Mesothelial cell of epicardium (in vitro differentiated cells): ENCODE measurements at regions not wholly inside any gene's neighbourhood (a gene's known extent, or its start where the extent isn't known, plus 50 kb on each side); places are given as distances from the start of the nearest gene placed in this dataset.

Experiments used
- DNase-seq, 2 experiments: peaks; one replicate each; pipeline ENCODE4 v3.0.0; 2021; ENCODE audit warnings: low spot score in 2 of 2; ENCODE audit not compliant: unreplicated experiment in 2 of 2
- H3K27ac Mint-ChIP-seq: 2 replicates; pipeline ENCODE4 v1.8.0; 2021; ENCODE audit warnings: mixed read lengths
- H3K27me3 Mint-ChIP-seq: 2 replicates; pipeline ENCODE4 v1.8.0; 2021; ENCODE audit warnings: low read depth, mixed read lengths
- H3K36me3 Mint-ChIP-seq: 2 replicates; pipeline ENCODE4 v1.8.0; 2021; ENCODE audit warnings: mixed read lengths
- H3K4me1 Mint-ChIP-seq: 2 replicates; pipeline ENCODE4 v1.8.0; 2021; ENCODE audit warnings: mixed read lengths
- H3K4me3 Mint-ChIP-seq: 2 replicates; pipeline ENCODE4 v1.8.0; 2021; ENCODE audit warnings: mild to moderate bottlenecking, moderate library complexity, mixed read lengths
- H3K9me3 Mint-ChIP-seq: 2 replicates; pipeline ENCODE4 v1.8.0; 2021; ENCODE audit warnings: mixed read lengths
- CTCF ChIP-seq: fragments of 200-600 bp; sonication (generic); IDR thresholded peaks from one replicate; pipeline ENCODE4 v1.5.0; 2021; ENCODE audit warnings: antibody characterized with exemption; ENCODE audit not compliant: unreplicated experiment

GRCh38 chr4:91894006-91894405 is 409.8 kb upstream of the GRID2 start:
- no peaks in the 10 kb centered on the region for H3K27me3 Mint-ChIP-seq
- TF ChIP-seq CTCF: no peak
- H3K36me3 Mint-ChIP-seq: no peaks in the 10 kb centered on the region
- H3K27ac Mint-ChIP-seq: no peak overlapping the region
- no peak for DNase-seq
- H3K4me1 Mint-ChIP-seq: peaks cover 3% of the 10 kb centered on the region
- H3K9me3 Mint-ChIP-seq: peaks cover 5% of the 10 kb centered on the region
- H3K4me3 Mint-ChIP-seq: no peak overlapping the region

- H3K9me3 Mint-ChIP-seq: no peaks in the 10 kb centered on the region
- no peak overlapping the region for H3K4me3 Mint-ChIP-seq
- TF ChIP-seq CTCF: no peak
- H3K4me1 Mint-ChIP-seq: no peaks in the 10 kb centered on the region
- H3K36me3 Mint-ChIP-seq: no peaks in the 10 kb centered on the region
- no peaks in the 10 kb centered on the region for H3K27me3 Mint-ChIP-seq
- H3K27ac Mint-ChIP-seq: no peak overlapping the region
- no peak for DNase-seq
Measured at GRCh38 chr4:91904556-91904955, 399.2 kb upstream of the GRID2 start.

- DNase-seq: no peak
- Mint-ChIP-seq H3K4me1 (no peaks in the 10 kb centered on the region), H3K4me3 (no peak overlapping the region), H3K36me3 (no peaks in the 10 kb centered on the region), H3K9me3 (no peaks in the 10 kb centered on the region), H3K27me3 (no peaks in the 10 kb centered on the region), H3K27ac (no peak overlapping the region)
- no peak for TF ChIP-seq CTCF
Measured at GRCh38 chr4:91909963-91910362, 393.8 kb upstream of the GRID2 start.

- no peaks in the 10 kb centered on the region for H3K27me3 Mint-ChIP-seq
Measured at GRCh38 chr4:91914176-91914804, 389.5 kb upstream of the GRID2 start.

GRCh38 chr4:91916219-91916618 is 387.5 kb upstream of the GRID2 start:
- no peak for TF ChIP-seq CTCF
- no peak overlapping the region for H3K27ac Mint-ChIP-seq
- no peaks in the 10 kb centered on the region for H3K9me3 Mint-ChIP-seq
- H3K36me3 Mint-ChIP-seq: no peaks in the 10 kb centered on the region
- H3K4me3 Mint-ChIP-seq: no peak overlapping the region
- H3K4me1 Mint-ChIP-seq: no peaks in the 10 kb centered on the region
- no peak for DNase-seq
- H3K27me3 Mint-ChIP-seq: no peaks in the 10 kb centered on the region

More at GRCh38 chr4:91914176-91914804, 389.5 kb upstream of the GRID2 start:
- no peak for DNase-seq
- Mint-ChIP-seq H3K9me3 (no peaks in the 10 kb centered on the region), H3K4me1 (no peaks in the 10 kb centered on the region), H3K36me3 (no peaks in the 10 kb centered on the region), H3K27ac (no peak overlapping the region), H3K4me3 (no peak overlapping the region)
- TF ChIP-seq CTCF: no peak

- Mint-ChIP-seq H3K36me3 (no peaks in the 10 kb centered on the region), H3K4me1 (no peaks in the 10 kb centered on the region), H3K4me3 (no peak overlapping the region), H3K9me3 (peaks cover 18% of the 10 kb centered on the region), H3K27ac (no peak overlapping the region), H3K27me3 (no peaks in the 10 kb centered on the region)
- DNase-seq: no peak
- TF ChIP-seq CTCF: no peak
Measured at GRCh38 chr4:91924625-91925024, 379.1 kb upstream of the GRID2 start.
